HG03280 (cell line): ENCODE measurements at regions not wholly inside any gene's neighbourhood (a gene's known extent, or its start where the extent isn't known, plus 50 kb on each side); places are given as distances from the start of the nearest gene placed in this dataset.

Experiments
- ATAC-seq: cut with Tn5 transposase; IDR thresholded peaks from one replicate; pipeline ENCODE4 v1.9.1; 2021; ENCODE audit warnings: mild to moderate bottlenecking, moderate library complexity; ENCODE audit not compliant: unreplicated experiment

- no peak for ATAC-seq
Measured at GRCh38 chr1:68332041-68332440, 99.7 kb upstream of the WLS start.

GRCh38 chr1:68331117-68331865 lies 99.0 kb upstream of the WLS start:
- no peak for ATAC-seq

- no peak for ATAC-seq
Measured at GRCh38 chr1:68330391-68330790, 98.1 kb upstream of the WLS start.

GRCh38 chr1:68329096-68329835 lies 96.9 kb upstream of the WLS start:
- ATAC-seq = no peak

- ATAC-seq = no peak
Measured at GRCh38 chr1:68328490-68328889, 96.2 kb upstream of the WLS start.

- no peak for ATAC-seq
Measured at GRCh38 chr1:68327414-68327813, 95.1 kb upstream of the WLS start.

- no peak for ATAC-seq
Measured at GRCh38 chr1:68326481-68326880, 94.2 kb upstream of the WLS start.

- no peak for ATAC-seq
Measured at GRCh38 chr1:68324316-68324715, 92.0 kb upstream of the WLS start.

- ATAC-seq = no peak
Measured at GRCh38 chr1:68322837-68323687, 90.7 kb upstream of the WLS start.

GRCh38 chr1:68322096-68322495 lies 89.8 kb upstream of the WLS start:
- no peak for ATAC-seq

GRCh38 chr1:68321084-68321685 lies 88.9 kb upstream of the WLS start:
- no peak for ATAC-seq

GRCh38 chr1:68320349-68320748 lies 88.0 kb upstream of the WLS start:
- no peak for ATAC-seq

GRCh38 chr1:68319907-68320306 lies 87.6 kb upstream of the WLS start:
- ATAC-seq = no peak

GRCh38 chr1:68317543-68317942 lies 85.2 kb upstream of the WLS start:
- ATAC-seq = no peak

- no peak for ATAC-seq
Measured at GRCh38 chr1:68314151-68314780, 81.9 kb upstream of the WLS start.

GRCh38 chr1:68313735-68314134 lies 81.4 kb upstream of the WLS start:
- ATAC-seq = no peak

GRCh38 chr1:68308034-68308433 lies 75.7 kb upstream of the WLS start:
- no peak for ATAC-seq

- ATAC-seq = no peak
Measured at GRCh38 chr1:68307378-68307787, 75.1 kb upstream of the WLS start.

- no peak for ATAC-seq
Measured at GRCh38 chr1:68301471-68302001, 69.2 kb upstream of the WLS start.

- no peak for ATAC-seq
Measured at GRCh38 chr1:68294367-68295066, 62.2 kb upstream of the WLS start.
